Neural cell (in vitro differentiated cells): ENCODE measurements at regions not wholly inside any gene's neighbourhood (a gene's known extent, or its start where the extent isn't known, plus 50 kb on each side); places are given as distances from the start of the nearest gene placed in this dataset.

Experiments
- H2AFZ ChIP-seq: fragments of 200-600, 300-800 bp; sonication (generic), shearing (Covaris generic); 2 replicates; pipeline ENCODE4 v1.6.0; 2014; ENCODE audit warnings: low read depth, mild to moderate bottlenecking, antibody characterized with exemption, low read length, moderate library complexity
- H3F3A ChIP-seq: fragments of 200-600 bp; shearing (Covaris generic); 2 replicates; pipeline ENCODE4 v1.6.1; 2016; ENCODE audit warnings: mild to moderate bottlenecking, moderate library complexity, mixed read lengths, antibody characterized with exemption, low read length; ENCODE audit not compliant: insufficient read depth, poor library complexity, severe bottlenecking
- H3K27ac ChIP-seq: fragments of 200-600, 300-800 bp; sonication (generic), shearing (Covaris generic); 2 replicates; pipeline ENCODE4 v1.5.1; 2014; ENCODE audit warnings: mild to moderate bottlenecking, low read length, moderate library complexity
- H3K27me3 ChIP-seq: fragments of 300-800, 200-600 bp; sonication (generic), shearing (Covaris generic); 2 replicates; pipeline ENCODE4 v1.6.0; 2014; ENCODE audit warnings: mild to moderate bottlenecking, low read depth, low read length, moderate library complexity; ENCODE audit not compliant: insufficient read depth
- H3K36me3 ChIP-seq: fragments of 300-800, 200-600 bp; sonication (generic), shearing (Covaris generic); 2 replicates; pipeline ENCODE4 v1.5.1; 2014; ENCODE audit warnings: mild to moderate bottlenecking, antibody characterized with exemption, low read length, moderate library complexity; ENCODE audit not compliant: insufficient read depth
- H3K4me2 ChIP-seq: fragments of 300-800, 200-600 bp; sonication (generic), shearing (Covaris generic); 2 replicates; pipeline ENCODE4 v1.6.0; 2014; ENCODE audit warnings: mild to moderate bottlenecking, low read length
- H3K4me3 ChIP-seq: fragments of 300-800, 200-600 bp; sonication (generic), shearing (Covaris generic); 2 replicates; pipeline ENCODE4 v1.5.1; 2014; ENCODE audit warnings: mild to moderate bottlenecking, low read length, moderate library complexity
- H3K79me2 ChIP-seq: fragments of 200-600 bp; shearing (Covaris generic); replicated peaks from 2 replicates; pipeline ENCODE4 v1.6.0; 2014; ENCODE audit warnings: mild to moderate bottlenecking, low read length, moderate library complexity; ENCODE audit not compliant: insufficient read depth
- H3K9ac ChIP-seq: fragments of 300-800, 200-600 bp; sonication (generic), shearing (Covaris generic); 2 replicates; pipeline ENCODE4 v1.6.1; 2016; ENCODE audit warnings: mild to moderate bottlenecking, low read length, mixed read lengths
- H3K9me2 ChIP-seq: fragments of 200-600 bp; shearing (Covaris generic); 2 replicates; pipeline ENCODE4 v1.6.1; 2016; ENCODE audit warnings: mild to moderate bottlenecking, low read length, mixed read lengths; ENCODE audit not compliant: insufficient read depth
- H3K9me3 ChIP-seq: fragments of 200-600, 300-800 bp; sonication (generic), shearing (Covaris generic); 2 replicates; pipeline ENCODE4 v1.6.1; 2016; ENCODE audit warnings: mild to moderate bottlenecking, mixed run types, low read length, moderate library complexity, mixed read lengths
- H4K20me1 ChIP-seq: fragments of 200-600 bp; shearing (Covaris generic); 2 replicates; pipeline ENCODE4 v1.6.1; 2016; ENCODE audit warnings: mild to moderate bottlenecking, mixed run types; ENCODE audit not compliant: insufficient read depth
- CTCF ChIP-seq: fragments of 450-650 bp; IDR thresholded peaks from 2 replicates; pipeline ENCODE4 v1.5.1; 2014; ENCODE audit warnings: antibody characterized with exemption, mild to moderate bottlenecking, moderate library complexity; ENCODE audit not compliant: poor library complexity, severe bottlenecking
- EP300 ChIP-seq: fragments of 450-650 bp; conservative IDR thresholded peaks from 2 replicates; pipeline ENCODE4 v1.6.1; 2014; ENCODE audit warnings: antibody characterized with exemption, mild to moderate bottlenecking, moderate library complexity; ENCODE audit not compliant: poor library complexity, severe bottlenecking
- EZH2 ChIP-seq: fragments of 200-600, 300-800 bp; shearing (Covaris generic), sonication (generic); IDR thresholded peaks from 2 replicates; pipeline ENCODE4 v1.6.1; 2014; ENCODE audit warnings: antibody characterized with exemption, low read length, borderline replicate concordance, mild to moderate bottlenecking; ENCODE audit not compliant: insufficient read depth, poor library complexity, severe bottlenecking
- MXI1 ChIP-seq: fragments of 450-650 bp; conservative IDR thresholded peaks from 2 replicates; pipeline ENCODE4 v1.6.1; 2014; ENCODE audit warnings: antibody characterized with exemption, mild to moderate bottlenecking; ENCODE audit not compliant: poor library complexity, severe bottlenecking
- POLR2AphosphoS5 ChIP-seq: IDR thresholded peaks from 2 replicates; pipeline ENCODE4 v1.6.1; 2012
- RAD21 ChIP-seq: fragments of 450-650 bp; conservative IDR thresholded peaks from 2 replicates; pipeline ENCODE4 v1.6.1; 2014; ENCODE audit warnings: antibody characterized with exemption, mild to moderate bottlenecking, moderate library complexity
- SMC3 ChIP-seq: fragments of 450-650 bp; conservative IDR thresholded peaks from 2 replicates; pipeline ENCODE4 v1.6.1; 2014; ENCODE audit warnings: antibody characterized with exemption, mild to moderate bottlenecking, moderate library complexity; ENCODE audit not compliant: poor library complexity
- TAF1 ChIP-seq: IDR thresholded peaks from 2 replicates; pipeline ENCODE4 v1.6.1; 2012; ENCODE audit warnings: low read depth
- TF ChIP-seq, protein P1 (sequence below): IDR thresholded peaks from 2 replicates; pipeline ENCODE4 v1.6.1; 2012; ENCODE audit warnings: borderline replicate concordance

- Histone ChIP-seq H3K27ac (no peak overlapping the region), H3K79me2 (peaks cover 75% of the 10 kb centered on the region), H3K36me3 (no peaks in the 10 kb centered on the region), H3K9ac (no peak overlapping the region), H4K20me1 (no peaks in the 10 kb centered on the region), H3F3A (no peaks in the 10 kb centered on the region), H3K27me3 (no peaks in the 10 kb centered on the region), H3K4me2 (no peak overlapping the region), H3K9me2 (no peaks in the 10 kb centered on the region), H3K4me3 (no peak overlapping the region), H2AFZ (no peak overlapping the region), H3K9me3 (no peaks in the 10 kb centered on the region)
- TF ChIP-seq RAD21 (no peak), POLR2AphosphoS5 (no peak), EZH2 (no peak), EP300 (no peak)
These were observed 116.8 kb upstream of the BEND6 start for GRCh38 chr6:56838016-56838555.

- H3K9ac ChIP-seq, result no peak overlapping the region
- H3K9me2 ChIP-seq, result no peaks in the 10 kb centered on the region
- no peak overlapping the region for H3K4me3 ChIP-seq
- H3K4me2 ChIP-seq, result no peak overlapping the region
- TF ChIP-seq CTCF (no peak), TAF1 (no peak), EZH2 (no peak), SMC3 (no peak), POLR2AphosphoS5 (no peak), RAD21 (no peak), MXI1 (no peak)
- TF ChIP-seq, protein P1, sequence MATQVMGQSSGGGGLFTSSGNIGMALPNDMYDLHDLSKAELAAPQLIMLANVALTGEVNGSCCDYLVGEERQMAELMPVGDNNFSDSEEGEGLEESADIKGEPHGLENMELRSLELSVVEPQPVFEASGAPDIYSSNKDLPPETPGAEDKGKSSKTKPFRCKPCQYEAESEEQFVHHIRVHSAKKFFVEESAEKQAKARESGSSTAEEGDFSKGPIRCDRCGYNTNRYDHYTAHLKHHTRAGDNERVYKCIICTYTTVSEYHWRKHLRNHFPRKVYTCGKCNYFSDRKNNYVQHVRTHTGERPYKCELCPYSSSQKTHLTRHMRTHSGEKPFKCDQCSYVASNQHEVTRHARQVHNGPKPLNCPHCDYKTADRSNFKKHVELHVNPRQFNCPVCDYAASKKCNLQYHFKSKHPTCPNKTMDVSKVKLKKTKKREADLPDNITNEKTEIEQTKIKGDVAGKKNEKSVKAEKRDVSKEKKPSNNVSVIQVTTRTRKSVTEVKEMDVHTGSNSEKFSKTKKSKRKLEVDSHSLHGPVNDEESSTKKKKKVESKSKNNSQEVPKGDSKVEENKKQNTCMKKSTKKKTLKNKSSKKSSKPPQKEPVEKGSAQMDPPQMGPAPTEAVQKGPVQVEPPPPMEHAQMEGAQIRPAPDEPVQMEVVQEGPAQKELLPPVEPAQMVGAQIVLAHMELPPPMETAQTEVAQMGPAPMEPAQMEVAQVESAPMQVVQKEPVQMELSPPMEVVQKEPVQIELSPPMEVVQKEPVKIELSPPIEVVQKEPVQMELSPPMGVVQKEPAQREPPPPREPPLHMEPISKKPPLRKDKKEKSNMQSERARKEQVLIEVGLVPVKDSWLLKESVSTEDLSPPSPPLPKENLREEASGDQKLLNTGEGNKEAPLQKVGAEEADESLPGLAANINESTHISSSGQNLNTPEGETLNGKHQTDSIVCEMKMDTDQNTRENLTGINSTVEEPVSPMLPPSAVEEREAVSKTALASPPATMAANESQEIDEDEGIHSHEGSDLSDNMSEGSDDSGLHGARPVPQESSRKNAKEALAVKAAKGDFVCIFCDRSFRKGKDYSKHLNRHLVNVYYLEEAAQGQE, result no peak
- no peaks in the 10 kb centered on the region for H4K20me1 ChIP-seq
- peaks cover 79% of the 10 kb centered on the region for H3K79me2 ChIP-seq
- no peaks in the 10 kb centered on the region for H3F3A ChIP-seq
- no peaks in the 10 kb centered on the region for H3K27me3 ChIP-seq
- no peaks in the 10 kb centered on the region for H3K36me3 ChIP-seq
- H3K27ac ChIP-seq, result no peak overlapping the region
- H2AFZ ChIP-seq, result no peak overlapping the region
- no peaks in the 10 kb centered on the region for H3K9me3 ChIP-seq
These were observed 117.5 kb upstream of the BEND6 start for GRCh38 chr6:56837322-56837894.
